ENCODE measurements at regions not wholly inside any gene's neighbourhood (a gene's known extent, or its start where the extent isn't known, plus 50 kb on each side); places are given as distances from the start of the nearest gene placed in this dataset.

- DNase-seq, result no peak
- intact Hi-C loops (cut with micrococcal nuclease; ENCODE audit: unreplicated experiment), result no loop called here
- TF ChIP-seq CTCF (IDR thresholded peaks at IDR 0.05; ENCODE audit: unreplicated experiment), result no peak
- Mint-ChIP-seq H3K4me3 (ENCODE audit: low read depth, unreplicated experiment) (no peak overlapping the region), H3K36me3 (ENCODE audit: insufficient read depth, unreplicated experiment) (no peaks in the 10 kb centered on the region), H3K9me3 (ENCODE audit: low read depth, unreplicated experiment) (no peaks in the 10 kb centered on the region), H3K4me1 (ENCODE audit: low read depth, unreplicated experiment) (no peaks in the 10 kb centered on the region), H3K27ac (ENCODE audit: unreplicated experiment) (no peak overlapping the region), H3K27me3 (ENCODE audit: unreplicated experiment) (peaks cover 96% of the 10 kb centered on the region)
- no TSS peak for BruUV-seq (replicated peaks)
- CTCF ChIA-PET, result no interaction called here
Observed at GRCh38 chr11:45563810-45564209, 101.6 kb downstream of the CHST1 start.

DNA sequence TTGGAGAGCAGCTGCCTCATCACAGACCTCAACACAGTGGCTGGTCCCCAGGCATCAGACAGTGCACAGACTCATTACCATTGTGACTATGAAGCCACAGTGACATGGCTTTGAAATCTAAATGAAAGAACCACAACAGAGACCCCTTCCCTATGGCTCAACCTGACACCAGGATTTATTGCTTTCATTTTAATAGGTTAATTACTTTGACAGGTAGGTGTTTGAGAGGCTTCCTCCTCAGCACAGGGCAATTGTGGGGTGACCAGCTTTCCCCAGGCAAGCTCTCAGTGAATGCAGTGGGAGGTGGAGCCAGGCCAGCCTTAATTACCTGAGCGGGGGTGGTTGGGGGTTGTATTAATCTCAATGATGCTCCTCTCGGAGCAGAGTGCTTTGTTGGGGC is 102.3 kb downstream of the CHST1 start:
- no peak for DNase-seq
- no peak for TF ChIP-seq CTCF (IDR thresholded peaks at IDR 0.05; ENCODE audit: unreplicated experiment)
- Mint-ChIP-seq H3K27me3 (ENCODE audit: unreplicated experiment) (peaks cover 92% of the 10 kb centered on the region), H3K27ac (ENCODE audit: unreplicated experiment) (no peak overlapping the region), H3K4me3 (ENCODE audit: low read depth, unreplicated experiment) (no peak overlapping the region), H3K36me3 (ENCODE audit: insufficient read depth, unreplicated experiment) (no peaks in the 10 kb centered on the region), H3K4me1 (ENCODE audit: low read depth, unreplicated experiment) (no peaks in the 10 kb centered on the region), H3K9me3 (ENCODE audit: low read depth, unreplicated experiment) (no peaks in the 10 kb centered on the region)
- CTCF ChIA-PET, result no interaction called here
- no TSS peak for BruUV-seq (replicated peaks)
- intact Hi-C loops (cut with micrococcal nuclease; ENCODE audit: unreplicated experiment), result no loop called here

- no peaks in the 10 kb centered on the region for H3K36me3 Mint-ChIP-seq (ENCODE audit: insufficient read depth, unreplicated experiment)
- no peak overlapping the region for H3K27ac Mint-ChIP-seq (ENCODE audit: unreplicated experiment)
- BruUV-seq (replicated peaks), result no TSS peak
- peaks cover 92% of the 10 kb centered on the region for H3K27me3 Mint-ChIP-seq (ENCODE audit: unreplicated experiment)
- H3K4me3 Mint-ChIP-seq (ENCODE audit: low read depth, unreplicated experiment), result no peak overlapping the region
- no peak for DNase-seq
- intact Hi-C loops (cut with micrococcal nuclease; ENCODE audit: unreplicated experiment), result no loop called here
- CTCF ChIA-PET, result interaction anchor here (0.8 kb wide), 1 partner anchor 211 kb away, joined by 5 read pairs; no protein-coding TSS in a partner anchor
- no peak for TF ChIP-seq CTCF (IDR thresholded peaks at IDR 0.05; ENCODE audit: unreplicated experiment)
- H3K9me3 Mint-ChIP-seq (ENCODE audit: low read depth, unreplicated experiment), result no peaks in the 10 kb centered on the region
- peaks cover 8% of the 10 kb centered on the region for H3K4me1 Mint-ChIP-seq (ENCODE audit: low read depth, unreplicated experiment)
Observed at GRCh38 chr11:45560913-45561281, 104.5 kb downstream of the CHST1 start.

- Mint-ChIP-seq H3K4me3 (ENCODE audit: low read depth, unreplicated experiment) (no peak overlapping the region), H3K27me3 (ENCODE audit: unreplicated experiment) (peaks cover 92% of the 10 kb centered on the region), H3K27ac (ENCODE audit: unreplicated experiment) (no peak overlapping the region), H3K9me3 (ENCODE audit: low read depth, unreplicated experiment) (no peaks in the 10 kb centered on the region), H3K4me1 (ENCODE audit: low read depth, unreplicated experiment) (peaks cover 8% of the 10 kb centered on the region), H3K36me3 (ENCODE audit: insufficient read depth, unreplicated experiment) (no peaks in the 10 kb centered on the region)
- intact Hi-C loops (cut with micrococcal nuclease; ENCODE audit: unreplicated experiment), result no loop called here
- no peak for TF ChIP-seq CTCF (IDR thresholded peaks at IDR 0.05; ENCODE audit: unreplicated experiment)
- DNase-seq, result no peak
- no TSS peak for BruUV-seq (replicated peaks)
- CTCF ChIA-PET, result interaction anchor here (0.8 kb wide), 1 partner anchor 211 kb away, joined by 5 read pairs; no protein-coding TSS in a partner anchor
Observed at GRCh38 chr11:45560155-45560912, 105.1 kb downstream of the CHST1 start.

All from Calu3 (cell line).